HepG2 (cell line): ENCODE measurements at regions not wholly inside any gene's neighbourhood (a gene's known extent, or its start where the extent isn't known, plus 50 kb on each side); places are given as distances from the start of the nearest gene placed in this dataset.

Source experiments
- ATAC-seq: fragments of 200-7000 bp; cut with Tn5 transposase; 3 replicates; pipeline ENCODE4 v1.9.1; 2020; ENCODE audit warnings: mild to moderate bottlenecking, moderate library complexity
- BruUV-seq: library from RNA; stranded (reverse); fragments of 400-500 nt; replicated peaks from 2 replicates; lab custom pipeline; 2021; lab: Mats Ljungman, UMichigan
- CTCF ChIA-PET: fragments of 300-600 bp; formaldehyde crosslinking; extraction: SDS; loops from one replicate; lab custom pipeline; 2021; ENCODE audit warnings: low total read pairs, inconsistent platforms, low intra/inter-chr PET ratio; lab: Yijun Ruan, JAX
- POLR2A ChIA-PET: fragments of 350-600 bp; sonication (Branson Sonifier 250); formaldehyde crosslinking; loops from one replicate; lab custom pipeline; 2020; ENCODE audit warnings: antibody characterized with exemption, inconsistent platforms; lab: Yijun Ruan, JAX
- DNase-seq: peaks from one replicate; pipeline ENCODE4 v3.0.0-alpha.2; 2015; ENCODE audit warnings: low spot score
- FAIRE-seq: peaks from 3 replicates; lab custom pipeline; 2011; peaks lifted over from hg19 to GRCh38; lab: Jason Lieb, UNC
- H2AFZ ChIP-seq: one replicate; pipeline ENCODE4 v1.6.1; 2011; ENCODE audit warnings: low read length, inconsistent platforms
- H3K27ac ChIP-seq: fragments of 300-600 bp; 3 replicates; pipeline ENCODE4 v1.8.0; 2011; ENCODE audit warnings: mixed run types, mild to moderate bottlenecking, mixed read lengths, low read length, inconsistent platforms; ENCODE audit not compliant: insufficient read depth; ENCODE audit errors: extremely low read length
- H3K27me3 ChIP-seq, 2 experiments: fragments of 200-600 bp in 1 of 2; 2 replicates in 1 of 2; 3 replicates in 1 of 2; pipeline versions ENCODE4 v1.6.0 to v1.8.0; 2011; ENCODE audit warnings: low read length in 2 of 2, mild to moderate bottlenecking in 2 of 2, moderate library complexity in 2 of 2, inconsistent platforms in 1 of 2; ENCODE audit not compliant: insufficient read depth in 2 of 2, control insufficient read depth in 1 of 2
- H3K36me3 ChIP-seq, 2 experiments: fragments of 200-600 bp in 1 of 2; replicated peaks in 1 of 2; 2 replicates in 1 of 2; 3 replicates in 1 of 2; pipeline versions ENCODE4 v1.5.1 to v1.8.0; 2011; ENCODE audit warnings: low read length in 2 of 2, inconsistent platforms in 1 of 2; ENCODE audit not compliant: insufficient read depth in 2 of 2, control insufficient read depth in 1 of 2
- H3K4me1 ChIP-seq: 2 replicates; pipeline ENCODE4 v1.5.1; 2012; ENCODE audit warnings: low read length, inconsistent platforms; ENCODE audit not compliant: insufficient read depth
- H3K4me2 ChIP-seq: 2 replicates; pipeline ENCODE4 v1.6.0; 2011; ENCODE audit warnings: low read depth, low read length, inconsistent platforms
- H3K4me3 ChIP-seq, 3 experiments: fragments of 200-600 bp in 1 of 3; sonication (generic), shearing (Covaris generic) in 1 of 3; replicated peaks in 1 of 3; 2 replicates each; pipeline ENCODE4 v1.5.1; 2011 to 2016; ENCODE audit warnings: low read length in 3 of 3, inconsistent platforms in 2 of 3, low read depth in 2 of 3, mild to moderate bottlenecking in 2 of 3, control low read depth in 1 of 3, mixed read lengths in 1 of 3; ENCODE audit not compliant: insufficient read depth in 1 of 3
- H3K79me2 ChIP-seq: one replicate; pipeline ENCODE4 v1.6.1; 2011; ENCODE audit warnings: low read length, inconsistent platforms; ENCODE audit not compliant: insufficient read depth
- H3K9ac ChIP-seq: 2 replicates; pipeline ENCODE4 v1.6.0; 2011; ENCODE audit warnings: mild to moderate bottlenecking, low read depth, low read length, inconsistent platforms; ENCODE audit not compliant: insufficient read depth
- H3K9me3 ChIP-seq: 2 replicates; pipeline ENCODE4 v1.5.1; 2012; ENCODE audit warnings: mild to moderate bottlenecking, low read length
- H4K20me1 ChIP-seq: 2 replicates; pipeline ENCODE4 v1.6.0; 2011; ENCODE audit warnings: inconsistent platforms, mild to moderate bottlenecking, low read length, moderate library complexity; ENCODE audit not compliant: insufficient read depth
- E2F1 ChIP-seq: sonication (generic); formaldehyde crosslinking; IDR thresholded peaks from 2 replicates; pipeline ENCODE4 v1.5.0; 2020; ENCODE audit warnings: missing genetic modification reagents
- JDP2 ChIP-seq: sonication (generic); formaldehyde crosslinking; IDR thresholded peaks from 2 replicates; pipeline ENCODE4 v1.8.1; 2022; ENCODE audit warnings: missing genetic modification reagents, borderline replicate concordance
- KLF16 ChIP-seq, 2 experiments: sonication (generic) in 1 of 2; formaldehyde crosslinking in 1 of 2; IDR thresholded peaks; 2 replicates each; pipeline versions ENCODE4 v1.6.1 to v1.8.0; 2016 to 2023; ENCODE audit warnings: missing genetic modification reagents in 2 of 2, missing compliant biosample characterization in 1 of 2
- ZBTB21 ChIP-seq: sonication (generic); formaldehyde crosslinking; IDR thresholded peaks from 2 replicates; pipeline ENCODE4 v1.4.0; 2020; ENCODE audit warnings: missing genetic modification reagents
- ZMYM4 ChIP-seq: sonication (generic); formaldehyde crosslinking; IDR thresholded peaks from 2 replicates; pipeline ENCODE4 v1.8.1; 2023; ENCODE audit warnings: mild to moderate bottlenecking, missing genetic modification reagents
- ZNF687 ChIP-seq: sonication (generic); formaldehyde crosslinking; IDR thresholded peaks from 2 replicates; pipeline ENCODE4 v1.5.1; 2020; ENCODE audit warnings: mild to moderate bottlenecking, missing genetic modification reagents, moderate library complexity
- ZSCAN25 ChIP-seq: sonication (generic); formaldehyde crosslinking; IDR thresholded peaks from 2 replicates; pipeline ENCODE4 v1.8.0; 2022; ENCODE audit warnings: mild to moderate bottlenecking, missing genetic modification reagents
- in situ Hi-C: cut with HindIII; loops from 2 replicates; pipeline ENCODE4 v1.10.0; 2017; ENCODE audit warnings: low pct_unique_long_range_greater_than_20kb; ENCODE audit not compliant: extremely low pct_ligation_motif_present
- intact Hi-C: fragments of 100-400 bp; cut with micrococcal nuclease; formaldehyde crosslinking; loops from one replicate; pipeline ENCODE4 v1.10.0; 2022; ENCODE audit not compliant: unreplicated experiment

DNA sequence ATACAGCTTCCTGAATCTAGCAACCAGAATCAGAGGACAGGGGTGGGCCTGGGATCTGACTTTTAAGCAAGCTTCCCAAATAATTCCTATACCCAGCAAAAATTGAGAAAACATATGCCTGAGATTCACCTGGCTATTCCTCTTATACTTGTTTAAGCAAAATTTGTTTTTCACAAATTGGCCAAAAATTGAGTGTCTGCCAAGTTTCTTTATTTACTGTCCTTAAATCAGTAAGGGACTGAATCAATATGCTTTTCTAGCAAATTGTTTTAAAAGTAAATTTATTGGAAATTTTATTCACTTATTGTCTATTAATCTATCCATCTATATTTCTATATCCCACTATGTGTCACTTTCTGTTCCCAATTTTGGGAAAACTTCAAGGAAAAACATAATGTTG is 337.0 kb upstream of the ZNF804A start:
- Histone ChIP-seq H3K79me2 (no peaks in the 10 kb centered on the region), H3K27me3 (no peaks in the 10 kb centered on the region), H3K4me2 (no peak overlapping the region), H2AFZ (no peak overlapping the region), H4K20me1 (no peaks in the 10 kb centered on the region; the same call in 1 of the 2 replicates), H3K27ac (no peak overlapping the region), H3K36me3 (no peaks in the 10 kb centered on the region), H3K9ac (no peak overlapping the region), H3K9me3 (no peaks in the 10 kb centered on the region), H3K4me1 (no peaks in the 10 kb centered on the region), H3K4me3 (no peak overlapping the region)
- DNase-seq: no peak
- no TSS peak for BruUV-seq
- ChIA-PET CTCF (no interaction called here), POLR2A (no interaction called here)
- no peak for FAIRE-seq
- intact Hi-C loops (no loop called here), in situ Hi-C loops (no loop called here)
- TF ChIP-seq ZNF687 (CRISPR knock-in tag): no peak
- TF ChIP-seq ZMYM4 (CRISPR knock-in tag): no peak
- no peak for TF ChIP-seq ZSCAN25 (CRISPR knock-in tag)
- TF ChIP-seq JDP2 (CRISPR knock-in tag): no peak
- TF ChIP-seq KLF16 (CRISPR knock-in tag; IDR thresholded peaks at IDR 0.05): no peak
- TF ChIP-seq E2F1: no peak
- TF ChIP-seq ZBTB21 (CRISPR knock-in tag): no peak
- no peak for ATAC-seq
